ENCODE measurements at regions not wholly inside any gene's neighbourhood (a gene's known extent, or its start where the extent isn't known, plus 50 kb on each side); places are given as distances from the start of the nearest gene placed in this dataset.
A peak's percentile ranks its signal among the peaks of the same experiment; 100 is the strongest.

DNA sequence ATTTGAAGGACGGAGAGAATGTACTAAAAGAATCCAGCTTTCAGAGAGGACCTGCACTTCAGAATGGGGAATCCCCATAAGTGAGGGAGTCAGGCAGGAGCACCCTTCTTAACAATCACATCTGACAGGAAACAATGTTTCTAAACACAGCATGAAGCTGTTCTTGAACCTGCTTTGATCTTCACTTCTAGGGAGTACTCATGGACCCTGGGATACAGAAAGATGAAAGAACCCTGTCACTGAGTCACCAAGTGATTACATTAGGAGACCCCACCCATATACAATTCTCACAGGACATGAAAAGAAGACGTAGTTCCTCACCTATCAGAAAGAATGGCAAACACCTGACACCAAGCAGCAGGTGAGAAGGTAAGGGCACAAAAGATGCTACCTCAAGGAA is 296.9 kb upstream of the ZC3H12C start:
- no peak for DNase-seq (ENCODE audit: low spot score)

DNA sequence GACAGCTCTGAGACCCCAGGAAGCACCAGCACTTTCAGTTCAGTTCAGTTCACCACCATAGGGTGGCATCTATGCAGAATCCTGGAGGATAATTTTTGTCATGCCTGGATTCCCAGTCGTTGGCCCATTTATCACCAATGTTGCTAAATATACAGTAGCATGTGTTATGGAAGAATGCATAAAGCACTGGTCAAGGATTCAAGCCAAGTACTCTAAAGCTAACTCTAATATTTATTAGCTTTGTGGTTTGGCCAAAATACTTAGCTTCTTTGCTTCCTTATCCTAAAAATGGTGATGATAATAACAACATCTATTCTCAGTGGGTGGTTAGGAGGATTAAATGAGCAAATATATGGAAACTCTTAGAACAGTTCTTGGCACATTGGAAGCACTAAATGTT is 294.7 kb upstream of the ZC3H12C start:
- no peak for DNase-seq (ENCODE audit: low spot score)

DNA sequence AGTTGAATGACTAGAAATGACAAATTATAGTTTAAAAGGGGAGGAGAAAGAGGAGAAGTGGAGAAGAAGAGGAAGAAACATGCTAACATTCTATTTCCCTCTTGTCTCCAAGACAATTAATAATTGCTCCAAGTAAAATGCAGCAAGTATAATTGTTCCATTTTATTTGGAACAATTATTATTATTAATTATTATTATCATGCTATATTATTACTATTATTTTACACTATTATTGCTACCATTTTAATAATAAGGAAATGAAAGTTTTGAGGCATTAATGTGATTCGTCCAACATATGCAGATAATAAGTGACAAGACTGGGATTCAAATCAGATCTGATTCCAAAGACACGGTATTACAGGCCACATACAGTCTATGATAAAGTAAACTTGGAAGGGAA is 293.6 kb upstream of the ZC3H12C start:
- DNase-seq (ENCODE audit: low spot score), result no peak

DNA sequence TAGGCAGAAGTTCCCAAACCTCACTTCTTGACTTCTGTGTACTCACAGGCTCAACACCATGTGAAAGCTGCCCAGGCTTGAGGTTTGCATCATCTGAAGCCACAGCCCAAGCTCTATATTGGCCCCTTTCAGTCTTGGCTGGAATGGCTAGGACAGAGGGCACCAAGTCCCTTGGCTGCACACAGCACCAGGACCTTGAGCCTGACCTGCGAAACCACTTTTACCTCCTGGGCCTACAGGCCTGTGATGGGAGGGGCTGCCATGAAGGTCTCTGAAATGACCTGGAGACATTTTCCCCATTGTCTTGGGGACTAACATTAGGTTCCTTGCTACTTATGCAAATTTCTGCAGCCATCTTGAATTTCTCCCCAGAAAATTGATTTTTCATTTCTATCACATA is 288.3 kb upstream of the ZC3H12C start:
- no peak for DNase-seq (ENCODE audit: low spot score)

DNA sequence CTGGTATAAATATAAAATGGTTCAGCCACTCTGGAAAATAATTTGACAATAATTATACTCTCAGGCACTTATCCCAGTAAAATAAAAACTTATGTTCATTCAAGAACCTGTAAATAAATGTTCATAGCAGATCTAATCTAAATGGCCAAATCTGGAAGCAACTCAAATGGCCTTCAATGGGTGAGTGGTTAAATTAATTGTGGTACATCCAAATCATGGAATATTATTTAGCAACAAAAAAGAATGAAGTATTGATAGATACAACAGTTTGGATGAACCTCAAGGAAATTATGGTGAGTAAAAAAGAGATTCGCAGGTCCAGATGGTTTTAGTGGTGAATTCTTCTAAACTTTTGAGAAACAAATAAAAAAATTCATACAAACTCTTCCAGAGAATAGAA is 287.0 kb upstream of the ZC3H12C start:
- no peak for DNase-seq (ENCODE audit: low spot score)

DNA sequence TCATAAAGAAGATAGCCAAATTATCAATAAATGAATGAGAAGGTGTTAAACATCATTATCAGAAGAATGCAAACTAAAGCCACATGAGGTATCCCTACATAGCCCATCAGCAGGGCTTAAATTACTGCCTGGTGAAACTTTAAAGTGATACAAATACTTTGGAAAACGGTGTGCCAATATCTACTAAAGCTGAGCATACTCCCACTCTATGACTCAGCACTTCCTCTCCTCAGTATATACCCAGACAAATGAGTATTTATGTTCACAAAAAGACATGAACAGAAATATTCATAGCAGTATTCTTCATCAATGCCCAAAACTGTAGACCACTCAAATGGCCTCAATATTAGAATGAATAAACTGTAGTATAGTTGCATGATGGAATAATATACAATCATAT is 284.6 kb upstream of the ZC3H12C start:
- DNase-seq (ENCODE audit: low spot score), result peak; percentile 6

DNA sequence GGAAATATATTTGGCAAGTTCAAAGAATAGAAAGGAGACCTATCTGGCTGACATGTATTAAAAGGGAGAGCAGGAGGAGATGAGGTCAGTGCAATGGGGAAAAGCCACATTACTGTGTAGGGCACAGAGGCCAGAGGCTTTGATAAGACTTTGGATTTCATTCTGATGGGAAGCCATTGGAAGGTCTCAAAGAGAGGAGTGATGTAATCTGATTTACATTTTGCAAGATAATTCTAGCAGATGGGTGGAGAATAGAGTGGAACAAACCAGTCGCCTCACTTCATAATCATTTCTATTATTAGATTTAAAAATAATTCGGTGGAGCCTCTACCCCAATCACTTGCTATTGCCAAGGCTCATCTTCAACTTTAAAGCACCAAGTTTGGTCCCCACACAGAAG is 278.4 kb upstream of the ZC3H12C start:
- no peak for DNase-seq (ENCODE audit: low spot score)

DNA sequence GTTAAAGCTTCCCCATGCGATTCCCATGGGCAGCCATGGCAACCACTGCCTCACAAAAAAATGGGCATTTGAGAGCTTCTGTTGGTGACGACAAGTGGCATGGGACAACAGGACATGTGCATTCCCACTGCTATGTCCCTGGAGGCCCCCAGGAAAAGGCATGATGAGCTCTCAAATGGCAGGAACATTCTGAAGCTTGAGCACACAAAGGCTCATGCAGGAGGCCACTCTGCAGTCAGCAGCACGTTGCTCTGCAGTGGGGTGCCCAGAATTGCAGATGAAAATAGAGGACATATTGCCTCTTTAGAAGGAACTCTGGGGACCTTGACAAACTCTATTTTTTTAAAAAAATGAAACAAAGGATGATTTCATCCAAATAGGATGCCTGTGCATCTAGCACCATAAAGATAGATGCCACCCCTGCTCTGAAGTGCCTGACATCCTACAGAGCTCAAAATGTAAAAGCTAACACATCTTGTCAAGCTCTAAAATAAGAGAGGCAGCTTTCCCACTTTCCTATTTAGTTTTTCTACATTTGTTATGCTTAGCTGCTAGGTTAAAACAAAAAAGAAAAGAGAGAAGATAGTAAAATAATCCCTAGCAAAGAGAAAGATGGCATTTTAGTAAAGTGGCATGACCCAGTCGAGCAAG is 277.6 kb upstream of the ZC3H12C start:
- DNase-seq (ENCODE audit: low spot score), result no peak

DNA sequence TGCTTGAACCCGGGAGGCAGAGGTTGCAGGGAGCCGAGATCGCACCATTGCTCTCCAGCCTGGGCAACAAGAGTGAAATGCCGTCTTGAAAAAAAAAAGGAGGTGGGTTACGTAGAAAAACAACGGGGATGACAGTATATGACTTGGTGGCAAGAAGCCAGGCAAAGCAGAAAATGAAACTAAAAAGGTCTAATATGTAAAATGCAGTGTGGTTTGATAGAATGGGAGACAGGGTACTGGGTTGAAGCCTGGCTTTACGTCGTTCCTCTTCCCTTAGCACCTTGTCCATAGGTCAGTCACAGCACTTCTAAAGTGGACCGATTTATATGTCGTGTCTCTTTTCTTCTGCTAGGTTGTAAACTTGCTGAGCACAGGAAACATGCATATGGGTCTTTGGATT is 274.9 kb upstream of the ZC3H12C start:
- no peak for DNase-seq (ENCODE audit: low spot score)

DNA sequence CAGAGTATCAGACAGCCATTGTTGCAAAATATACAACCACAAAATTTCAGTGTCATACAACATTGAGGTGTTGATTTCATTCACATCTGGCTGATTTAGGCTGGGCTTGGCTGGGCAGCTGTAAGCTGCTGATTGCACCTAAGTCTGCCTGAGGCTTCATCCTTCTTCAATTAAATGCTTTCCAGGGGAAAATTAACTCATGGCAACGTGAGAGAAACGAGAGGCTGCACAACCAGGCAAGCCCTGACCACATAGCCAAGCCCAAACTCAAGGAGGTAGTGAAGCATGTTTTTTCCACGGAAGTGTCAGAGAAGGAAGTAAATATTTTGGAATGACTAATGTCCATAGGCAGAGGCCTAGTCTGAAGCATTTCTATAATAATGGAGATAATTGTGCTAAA is 273.8 kb upstream of the ZC3H12C start:
- no peak for DNase-seq (ENCODE audit: low spot score)

DNA sequence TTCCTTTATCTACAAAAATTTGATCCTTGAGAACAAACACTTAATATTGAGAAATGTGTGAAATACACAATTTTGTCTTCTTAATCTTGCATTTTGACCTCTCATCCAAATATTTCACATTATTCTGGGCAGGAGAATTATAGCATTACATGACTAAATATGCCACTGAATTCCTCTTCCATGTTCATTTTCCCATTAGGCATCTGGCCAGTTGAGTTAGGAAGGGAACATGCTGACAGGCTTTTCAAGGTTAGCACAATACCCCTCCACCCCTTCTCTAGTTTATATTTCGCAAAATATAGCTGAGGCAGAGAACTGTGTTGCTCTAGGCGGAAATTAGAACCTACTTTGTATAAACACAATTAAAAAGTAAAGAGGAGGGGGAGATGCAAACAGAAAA is 271.7 kb upstream of the ZC3H12C start:
- no peak for DNase-seq (ENCODE audit: low spot score)

DNA sequence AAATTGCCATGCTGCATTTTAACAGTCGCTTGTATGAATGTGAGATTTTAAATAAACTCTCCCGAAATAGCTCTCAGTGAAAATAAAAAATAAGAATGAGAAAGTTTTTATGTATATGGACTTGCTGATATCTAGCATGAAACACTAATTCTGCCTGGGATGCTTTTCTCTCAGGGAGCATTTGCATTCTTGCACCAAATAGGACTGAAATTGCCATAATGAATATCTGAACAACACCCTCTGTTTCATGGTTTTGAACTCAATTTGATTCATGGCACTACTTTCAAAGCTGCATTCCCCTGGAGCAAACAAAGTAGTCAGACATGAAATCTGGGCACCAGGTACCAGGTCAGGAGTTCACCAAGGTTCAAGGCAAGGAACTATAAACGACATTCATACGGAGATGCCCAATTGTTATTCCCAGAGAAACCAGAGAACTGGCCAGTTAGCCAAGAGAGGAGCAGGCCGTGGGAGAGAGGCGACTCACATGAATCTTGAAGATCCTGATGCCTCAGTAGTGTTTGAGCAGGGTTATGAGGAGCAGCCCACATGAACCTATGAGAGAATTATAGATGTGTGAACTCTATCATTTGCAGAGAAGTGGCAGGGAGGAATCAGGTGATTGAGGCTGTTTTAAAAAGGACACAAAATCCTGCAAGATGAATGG is 270.6 kb upstream of the ZC3H12C start:
- DNase-seq (ENCODE audit: low spot score), result no peak

DNA sequence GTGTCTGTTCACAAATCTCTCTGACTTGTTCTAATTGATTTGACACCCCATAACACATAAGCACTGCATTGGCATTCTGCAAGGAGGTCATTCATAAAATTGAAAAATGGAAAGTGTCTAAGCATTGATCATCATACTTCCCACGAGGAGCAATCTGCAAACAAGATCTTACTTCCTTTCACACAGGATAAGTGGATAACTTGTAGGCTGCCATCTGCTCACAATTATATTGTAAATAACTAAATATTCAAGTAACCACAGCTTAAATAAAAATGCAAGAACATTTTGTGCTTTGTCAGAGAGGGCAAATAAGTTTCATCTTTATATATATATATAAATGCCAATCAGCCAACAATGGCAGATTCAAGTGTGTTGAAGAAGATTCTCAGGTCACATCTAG is 264.8 kb upstream of the ZC3H12C start:
- no peak for DNase-seq (ENCODE audit: low spot score)

DNA sequence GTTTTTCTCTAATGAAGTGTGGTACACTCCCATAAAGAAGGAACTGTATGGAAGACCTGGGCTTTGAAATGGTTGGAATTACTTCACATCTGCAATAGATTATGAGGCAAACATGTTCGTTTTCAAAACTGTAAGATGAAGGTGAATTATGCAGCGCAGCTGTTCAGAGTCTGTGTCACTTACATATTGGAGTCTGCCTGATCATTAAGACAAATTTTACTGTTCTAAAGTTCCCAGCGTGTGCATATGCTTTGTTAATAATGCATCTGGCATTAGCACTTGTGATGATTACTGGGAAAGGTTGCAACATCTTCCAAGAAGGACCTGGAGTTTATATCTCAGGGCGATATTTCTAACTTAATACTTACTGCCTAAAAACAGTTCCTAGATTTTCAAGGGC is 255.2 kb upstream of the ZC3H12C start:
- DNase-seq (ENCODE audit: low spot score), result no peak

DNA sequence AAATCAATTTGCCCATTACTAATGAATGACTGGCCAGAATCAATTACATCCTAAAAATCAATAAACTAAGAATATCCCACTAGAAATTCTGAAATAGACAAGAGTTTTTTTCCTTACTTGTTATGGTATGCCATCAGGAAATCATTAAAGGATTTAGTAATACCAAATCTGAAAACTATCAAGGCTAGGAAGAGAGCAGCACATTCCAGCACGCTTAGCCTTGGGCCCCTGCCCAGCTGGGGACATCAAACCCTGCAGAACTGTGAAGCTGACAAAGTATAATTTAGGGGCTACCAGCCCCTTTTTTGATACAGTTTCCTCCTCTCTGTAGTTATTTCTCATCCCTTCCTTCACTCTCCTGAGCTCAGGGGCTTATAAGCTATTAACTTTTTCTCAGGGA is 247.8 kb upstream of the ZC3H12C start:
- no peak for DNase-seq (ENCODE audit: low spot score)

DNA sequence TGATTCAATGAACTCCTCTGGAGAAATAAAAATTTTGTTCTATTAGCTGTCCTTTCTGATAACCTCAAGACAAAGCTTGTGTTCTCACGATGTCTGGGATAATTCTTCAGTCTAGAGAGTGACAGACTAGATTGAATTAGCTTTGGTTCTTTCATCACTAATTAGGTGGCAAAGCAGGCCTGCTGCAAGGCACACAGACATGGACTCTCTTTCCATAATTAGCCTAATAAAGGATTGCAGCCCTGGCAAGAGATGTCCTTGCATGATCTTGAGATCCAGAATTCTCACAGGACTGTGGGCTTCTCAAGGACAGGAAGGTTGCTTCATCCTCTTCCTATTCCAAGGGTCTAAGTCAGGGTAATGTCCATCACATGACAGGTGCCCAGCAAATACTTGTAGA is 245.6 kb upstream of the ZC3H12C start:
- DNase-seq (ENCODE audit: low spot score), result no peak

DNA sequence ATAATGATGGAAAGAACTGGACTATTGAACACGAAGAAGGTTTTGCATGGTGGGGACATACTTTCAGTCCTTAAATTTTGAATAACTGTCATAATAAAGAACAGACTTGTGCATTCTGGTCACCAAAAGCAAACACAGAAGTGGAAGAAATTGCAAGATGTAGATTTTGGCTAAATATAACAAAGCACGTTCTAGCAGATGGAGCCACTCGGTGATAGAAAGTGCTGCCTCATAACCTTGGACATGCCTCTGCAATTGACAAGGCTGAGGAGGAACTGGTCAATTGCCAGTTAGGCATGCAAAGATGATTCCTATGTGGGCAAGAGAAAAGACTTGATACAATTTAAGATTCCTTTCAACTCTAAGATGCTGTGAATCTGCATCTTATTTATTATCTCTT is 244.1 kb upstream of the ZC3H12C start:
- no peak for DNase-seq (ENCODE audit: low spot score)

DNA sequence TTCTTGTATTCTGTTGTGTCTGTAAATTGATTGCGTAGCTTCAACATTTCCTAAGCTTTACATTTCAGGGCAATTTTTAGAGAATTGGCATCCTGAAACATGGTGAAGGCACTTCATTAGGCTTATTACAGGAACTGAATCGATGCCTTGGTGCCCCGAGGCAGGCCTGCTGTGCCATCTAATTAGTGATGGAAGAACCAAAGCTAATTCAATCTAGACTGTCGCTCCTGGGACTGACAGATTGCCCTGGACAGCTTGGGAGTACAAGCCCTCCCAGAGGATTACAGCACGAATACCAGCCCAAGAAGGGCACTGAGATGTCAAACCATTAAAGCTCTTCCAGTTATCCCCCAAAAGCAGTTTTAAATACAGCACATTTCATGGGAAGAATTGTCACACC is 243.2 kb upstream of the ZC3H12C start:
- DNase-seq (ENCODE audit: low spot score), result no peak

DNA sequence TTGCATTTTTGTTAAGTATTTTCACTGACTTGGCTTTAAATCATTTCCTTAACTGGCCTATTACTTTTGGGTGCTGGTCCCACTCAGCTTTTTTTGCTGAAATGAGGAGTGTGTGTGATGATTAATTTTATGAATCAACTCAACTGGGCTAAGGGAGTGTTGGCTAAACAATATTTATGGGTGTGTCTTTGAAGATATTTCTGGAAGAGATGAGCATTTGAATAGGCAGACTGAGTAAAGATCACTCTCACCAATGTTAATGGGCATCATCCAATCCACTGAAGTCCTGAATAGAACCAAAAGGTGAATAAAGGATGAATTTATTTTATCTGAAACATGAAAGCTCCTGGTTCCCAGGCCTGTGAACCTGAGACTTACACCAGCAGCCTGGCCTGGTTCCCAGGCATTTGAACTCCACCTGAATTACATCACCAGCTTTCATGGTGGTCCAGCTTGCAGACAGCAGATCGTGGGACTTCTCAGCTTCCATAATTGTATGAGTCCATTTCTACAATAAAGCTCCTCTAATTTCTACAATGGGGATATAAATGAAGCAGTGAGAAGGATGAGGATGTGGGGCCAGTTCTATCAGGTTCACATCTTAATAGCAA is 241.3 kb upstream of the ZC3H12C start:
- DNase-seq (ENCODE audit: low spot score), result no peak

DNA sequence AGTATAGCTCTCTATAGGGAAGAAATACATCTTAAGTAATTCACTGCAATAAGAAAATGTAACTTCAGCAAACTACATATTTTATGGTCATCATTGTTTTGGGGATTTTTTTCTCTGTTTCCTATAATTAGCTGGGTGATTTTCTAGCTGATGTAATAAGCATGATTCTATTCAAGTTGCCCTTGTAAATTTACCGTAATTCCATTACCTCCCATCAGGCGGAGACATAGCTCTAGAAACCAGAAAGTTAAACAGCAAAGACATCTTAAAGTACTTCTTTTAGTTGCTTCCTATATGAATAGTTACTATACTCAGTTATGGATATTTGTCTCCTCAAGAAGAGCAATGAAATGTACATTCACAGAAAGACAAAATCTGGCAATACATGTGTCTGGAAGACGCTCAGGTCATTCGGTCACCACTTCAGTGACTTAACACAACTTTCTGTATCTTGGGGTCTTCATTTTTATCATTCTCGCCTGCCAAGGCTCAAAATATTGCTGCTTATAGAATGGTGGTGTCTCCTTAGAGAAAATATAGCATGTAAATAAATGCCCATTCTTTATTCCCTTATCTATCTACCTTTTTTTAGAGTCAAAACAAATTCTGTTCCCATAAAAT is 239.9 kb upstream of the ZC3H12C start:
- DNase-seq (ENCODE audit: low spot score), result peak; percentile 19

DNA sequence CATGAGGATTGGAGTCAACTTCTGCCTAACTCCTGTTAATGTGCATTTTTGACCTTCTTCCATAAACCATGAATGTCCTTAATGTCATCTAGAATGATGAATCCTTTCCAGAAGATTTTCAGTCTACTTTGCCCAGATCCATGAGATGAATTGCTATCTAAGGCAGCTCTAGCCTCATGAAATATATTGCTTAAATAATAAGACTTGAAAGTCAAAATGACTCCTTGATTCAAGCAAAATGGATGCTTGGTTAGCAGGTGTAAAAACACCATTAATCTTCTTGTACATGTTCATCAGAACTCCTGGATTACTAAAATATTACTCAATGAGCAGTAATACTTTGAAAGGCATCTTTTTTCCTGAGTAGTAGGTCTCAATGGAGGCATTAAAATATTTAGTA is 238.5 kb upstream of the ZC3H12C start:
- DNase-seq (ENCODE audit: low spot score), result no peak

DNA sequence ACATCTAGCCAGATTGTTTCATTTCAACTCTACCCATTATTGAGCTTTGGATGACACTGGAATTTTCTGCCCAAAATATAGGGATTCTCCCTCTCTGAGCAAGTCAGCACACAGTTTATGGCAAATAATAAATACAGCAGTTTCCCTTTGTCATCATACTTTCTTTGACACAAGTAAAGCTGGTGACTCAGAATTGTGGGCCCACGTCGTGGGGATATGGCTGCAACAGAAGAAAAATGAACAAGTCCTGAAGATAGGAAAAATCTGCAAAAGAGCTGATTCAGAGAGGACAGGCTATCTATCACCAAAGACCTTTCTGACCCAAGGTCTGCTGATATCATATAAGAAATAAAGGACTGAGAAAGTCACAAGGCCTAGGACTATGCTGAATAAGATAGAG is 236.3 kb upstream of the ZC3H12C start:
- no peak for DNase-seq (ENCODE audit: low spot score)

DNA sequence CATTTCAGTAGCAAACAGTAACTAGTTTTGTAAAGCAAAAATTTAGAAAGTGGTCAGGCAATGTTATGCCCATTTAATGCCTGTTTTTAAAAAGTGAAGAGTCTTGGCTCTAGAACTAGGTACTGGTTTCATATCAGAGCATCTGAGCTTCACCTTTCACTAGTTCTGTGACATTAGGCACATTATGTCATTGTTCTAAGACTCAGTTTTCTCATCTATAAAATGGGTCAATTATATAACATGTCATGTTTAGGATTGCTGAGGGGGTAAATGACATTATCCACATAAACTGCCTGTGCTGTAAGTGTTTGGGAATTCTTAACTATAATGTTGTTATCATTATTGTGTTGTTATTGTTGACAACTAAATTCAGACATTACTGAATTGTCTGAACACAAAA is 235.6 kb upstream of the ZC3H12C start:
- no peak for DNase-seq (ENCODE audit: low spot score)
